ENCODE measurements at regions not wholly inside any gene's neighbourhood (a gene's known extent, or its start where the extent isn't known, plus 50 kb on each side); places are given as distances from the start of the nearest gene placed in this dataset.
"Not testable (repeated sequence)": the region's sequence is repeated elsewhere in the genome, so short reads cannot be mapped to it uniquely, and the experiment has no call there.

GRCh38 chr1:173257805-173258204 is 50.7 kb upstream of the TNFSF4 start:
- TF ChIP-seq CTCF (IDR thresholded peaks at IDR 0.05; ENCODE audit: insufficient read depth, low read length, poor library complexity, severe bottlenecking) = no peak
- Histone ChIP-seq H3K27me3 (ENCODE audit: control insufficient read depth, insufficient read depth, low read length) (no peaks in the 10 kb centered on the region), H3K36me3 (ENCODE audit: control insufficient read depth, insufficient read depth, low read length) (no peaks in the 10 kb centered on the region), H3K4me3 (ENCODE audit: low read depth, low read length) (no peak overlapping the region)
- no peak for DNase-seq (ENCODE audit: low read depth)

GRCh38 chr1:173258479-173259264 is 51.5 kb upstream of the TNFSF4 start:
- DNase-seq (ENCODE audit: low read depth) = no peak
- Histone ChIP-seq H3K27me3 (ENCODE audit: control insufficient read depth, insufficient read depth, low read length) (no peaks in the 10 kb centered on the region), H3K4me3 (ENCODE audit: low read depth, low read length) (no peak overlapping the region), H3K36me3 (ENCODE audit: control insufficient read depth, insufficient read depth, low read length) (no peaks in the 10 kb centered on the region)
- no peak for TF ChIP-seq CTCF (IDR thresholded peaks at IDR 0.05; ENCODE audit: insufficient read depth, low read length, poor library complexity, severe bottlenecking)

DNA sequence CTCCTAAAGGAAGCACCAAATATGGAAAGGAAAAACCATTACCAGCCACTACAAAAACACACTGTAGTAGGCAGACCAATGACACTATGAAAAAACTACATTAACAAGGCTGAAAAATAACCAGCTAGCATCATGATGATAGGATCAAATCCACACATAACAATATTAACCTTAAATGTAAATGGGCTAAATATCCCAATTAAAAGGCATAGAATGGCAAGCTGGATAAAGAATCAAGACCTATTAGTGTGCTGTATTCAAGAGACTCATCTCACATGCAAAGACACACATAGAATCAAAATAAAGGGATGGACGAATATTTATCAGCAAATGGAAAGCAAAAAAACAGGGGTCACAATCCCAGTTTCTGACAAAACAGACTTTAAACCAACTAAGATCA is 53.2 kb upstream of the TNFSF4 start:
- H3K27me3 ChIP-seq (ENCODE audit: control insufficient read depth, insufficient read depth, low read length); H3K36me3 ChIP-seq (ENCODE audit: control insufficient read depth, insufficient read depth, low read length); DNase-seq (ENCODE audit: low read depth); H3K4me3 ChIP-seq (ENCODE audit: low read depth, low read length): not testable (repeated sequence)

DNA sequence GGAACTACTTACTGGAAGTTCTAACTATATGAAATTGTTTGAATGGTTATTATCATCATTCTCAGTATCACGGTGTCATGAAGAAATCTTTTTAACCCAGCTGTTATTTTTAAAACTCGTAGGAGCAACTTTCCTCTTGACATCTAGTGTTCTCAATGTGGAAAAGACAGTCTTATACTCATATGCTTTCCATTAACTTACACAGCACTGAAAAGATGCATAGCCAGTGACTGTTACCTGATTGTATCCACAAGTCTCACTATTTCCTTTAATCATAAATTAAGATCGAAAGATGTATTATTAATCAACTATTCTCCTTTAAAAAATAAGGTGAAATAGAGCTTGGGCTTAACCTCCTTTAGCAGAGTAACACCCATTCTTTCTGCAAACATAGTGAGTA is 59.7 kb upstream of the TNFSF4 start:
- Histone ChIP-seq H3K4me3 (ENCODE audit: low read depth, low read length) (no peak overlapping the region), H3K27me3 (ENCODE audit: control insufficient read depth, insufficient read depth, low read length) (no peaks in the 10 kb centered on the region), H3K36me3 (ENCODE audit: control insufficient read depth, insufficient read depth, low read length) (no peaks in the 10 kb centered on the region)
- no peak for TF ChIP-seq CTCF (IDR thresholded peaks at IDR 0.05; ENCODE audit: insufficient read depth, low read length, poor library complexity, severe bottlenecking)
- no peak for DNase-seq (ENCODE audit: low read depth)

DNA sequence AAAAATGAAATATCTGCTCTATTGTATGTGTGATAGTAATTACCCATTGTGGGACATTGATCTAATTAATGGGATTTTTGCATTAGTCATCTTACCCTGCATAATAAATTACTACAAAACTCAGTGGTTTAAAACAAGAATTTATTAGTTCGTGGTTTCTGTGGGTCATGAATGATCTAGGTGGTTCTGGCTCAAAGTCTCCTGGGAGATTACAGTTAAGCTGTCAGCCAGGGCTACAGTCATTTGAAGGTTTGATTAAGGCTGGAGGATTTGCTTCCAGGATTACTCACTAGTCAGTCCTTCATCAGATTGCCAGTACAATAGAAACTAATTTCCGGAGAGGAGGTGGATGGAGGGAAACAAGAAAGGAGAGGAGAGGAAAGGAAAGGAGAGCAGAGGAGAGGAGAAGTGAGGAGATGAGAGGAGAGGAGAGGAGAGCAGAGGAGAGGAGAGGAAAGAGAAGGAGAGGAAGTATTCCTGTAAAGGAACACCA is 60.4 kb upstream of the TNFSF4 start:
- H3K36me3 ChIP-seq (ENCODE audit: control insufficient read depth, insufficient read depth, low read length) = no peaks in the 10 kb centered on the region
- no peak overlapping the region for H3K4me3 ChIP-seq (ENCODE audit: low read depth, low read length)
- DNase-seq (ENCODE audit: low read depth) = peak; percentile 29
- H3K27me3 ChIP-seq (ENCODE audit: control insufficient read depth, insufficient read depth, low read length) = no peaks in the 10 kb centered on the region
- TF ChIP-seq CTCF (IDR thresholded peaks at IDR 0.05; ENCODE audit: insufficient read depth, low read length, poor library complexity, severe bottlenecking) = no peak

DNA sequence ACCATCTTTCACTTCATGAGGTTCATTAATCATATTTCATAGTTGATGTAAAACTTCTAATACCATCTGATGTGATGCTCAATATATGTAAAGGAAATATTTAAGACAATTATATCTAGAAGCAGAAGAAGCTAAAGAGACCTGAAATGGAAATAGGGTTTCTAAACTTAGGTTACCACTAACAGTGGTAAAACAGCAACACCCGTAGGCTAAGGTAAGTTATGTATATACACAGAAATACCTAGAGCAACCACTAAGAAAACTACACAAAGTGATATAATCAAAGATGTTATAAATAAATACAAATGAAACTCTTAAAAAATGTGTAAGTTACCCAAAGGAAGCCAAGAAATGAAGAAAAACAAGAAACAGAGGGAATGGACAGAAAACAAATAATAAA is 61.1 kb upstream of the TNFSF4 start:
- no peak for TF ChIP-seq CTCF (IDR thresholded peaks at IDR 0.05; ENCODE audit: insufficient read depth, low read length, poor library complexity, severe bottlenecking)
- no peak for DNase-seq (ENCODE audit: low read depth)
- no peaks in the 10 kb centered on the region for H3K36me3 ChIP-seq (ENCODE audit: control insufficient read depth, insufficient read depth, low read length)
- no peak overlapping the region for H3K4me3 ChIP-seq (ENCODE audit: low read depth, low read length)
- no peaks in the 10 kb centered on the region for H3K27me3 ChIP-seq (ENCODE audit: control insufficient read depth, insufficient read depth, low read length)

Data from kidney epithelial cell (primary cell).